GM19395 (cell line): ENCODE measurements at regions not wholly inside any gene's neighbourhood (a gene's known extent, or its start where the extent isn't known, plus 50 kb on each side); places are given as distances from the start of the nearest gene placed in this dataset.
"Not testable (repeated sequence)": the region's sequence is repeated elsewhere in the genome, so short reads cannot be mapped to it uniquely, and the experiment has no call there.

Experiments
- ATAC-seq: cut with Tn5 transposase; IDR thresholded peaks from one replicate; pipeline ENCODE4 v1.9.1; 2021; ENCODE audit warnings: mild to moderate bottlenecking, moderate library complexity; ENCODE audit not compliant: unreplicated experiment

GRCh38 chr2:13770279-13770678 is 862.2 kb upstream of the LRATD1 start:
- ATAC-seq, result no peak

GRCh38 chr2:13779996-13780395 is 852.5 kb upstream of the LRATD1 start:
- no peak for ATAC-seq

- no peak for ATAC-seq
These were observed 841.4 kb upstream of the LRATD1 start for GRCh38 chr2:13791019-13791547.

GRCh38 chr2:13806539-13806938 is 826.0 kb upstream of the LRATD1 start:
- no peak for ATAC-seq

- ATAC-seq, result no peak
These were observed 819.3 kb upstream of the LRATD1 start for GRCh38 chr2:13813236-13813635.

GRCh38 chr2:13818002-13818401 is 814.5 kb upstream of the LRATD1 start:
- no peak for ATAC-seq

- ATAC-seq, result no peak
These were observed 812.6 kb upstream of the LRATD1 start for GRCh38 chr2:13819896-13820295.

- no peak for ATAC-seq
These were observed 811.1 kb upstream of the LRATD1 start for GRCh38 chr2:13821255-13821880.

- ATAC-seq, result no peak
These were observed 810.2 kb upstream of the LRATD1 start for GRCh38 chr2:13822365-13822764.

- ATAC-seq, result no peak
These were observed 806.1 kb upstream of the LRATD1 start for GRCh38 chr2:13826314-13826853.

- no peak for ATAC-seq
These were observed 773.9 kb upstream of the LRATD1 start for GRCh38 chr2:13858626-13859025.

GRCh38 chr2:13868275-13868674 is 764.2 kb upstream of the LRATD1 start:
- not testable (repeated sequence) for ATAC-seq

GRCh38 chr2:13876491-13877037 is 756.0 kb upstream of the LRATD1 start:
- ATAC-seq, result no peak

- no peak for ATAC-seq
These were observed 754.9 kb upstream of the LRATD1 start for GRCh38 chr2:13877571-13877970.

- ATAC-seq, result no peak
These were observed 748.1 kb upstream of the LRATD1 start for GRCh38 chr2:13884291-13884976.

- no peak for ATAC-seq
These were observed 731.0 kb upstream of the LRATD1 start for GRCh38 chr2:13901526-13901925.

- no peak for ATAC-seq
These were observed 726.7 kb upstream of the LRATD1 start for GRCh38 chr2:13905831-13906230.

GRCh38 chr2:13916066-13916465 is 716.5 kb upstream of the LRATD1 start:
- ATAC-seq, result no peak

- no peak for ATAC-seq
These were observed 714.6 kb upstream of the LRATD1 start for GRCh38 chr2:13917958-13918357.

- no peak for ATAC-seq
These were observed 712.5 kb upstream of the LRATD1 start for GRCh38 chr2:13919981-13920382.

GRCh38 chr2:13921245-13921644 is 711.3 kb upstream of the LRATD1 start:
- ATAC-seq, result no peak

- no peak for ATAC-seq
These were observed 708.7 kb upstream of the LRATD1 start for GRCh38 chr2:13923823-13924222.
